GM18517 (cell line): ENCODE measurements at regions not wholly inside any gene's neighbourhood (a gene's known extent, or its start where the extent isn't known, plus 50 kb on each side); places are given as distances from the start of the nearest gene placed in this dataset.
"Not testable (repeated sequence)": the region's sequence is repeated elsewhere in the genome, so short reads cannot be mapped to it uniquely, and the experiment has no call there.

Experiments used
- ATAC-seq: cut with Tn5 transposase; IDR thresholded peaks from one replicate; pipeline ENCODE4 v1.9.1; 2021; ENCODE audit warnings: mild to moderate bottlenecking, moderate library complexity; ENCODE audit not compliant: unreplicated experiment

- no peak for ATAC-seq
Measured at GRCh38 chr11:45412051-45412471, 125.9 kb upstream of the SYT13 start.

GRCh38 chr11:45411228-45411946 is 125.2 kb upstream of the SYT13 start:
- ATAC-seq = no peak

GRCh38 chr11:45410391-45411227 is 124.5 kb upstream of the SYT13 start:
- no peak for ATAC-seq

- ATAC-seq = no peak
Measured at GRCh38 chr11:45409587-45409986, 123.4 kb upstream of the SYT13 start.

GRCh38 chr11:45407226-45407625 is 121.1 kb upstream of the SYT13 start:
- ATAC-seq = no peak

GRCh38 chr11:45405916-45406670 is 120.0 kb upstream of the SYT13 start:
- ATAC-seq = no peak

GRCh38 chr11:45403521-45403920 is 117.4 kb upstream of the SYT13 start:
- ATAC-seq = not testable (repeated sequence)

GRCh38 chr11:45402049-45402630 is 116.0 kb upstream of the SYT13 start:
- no peak for ATAC-seq

GRCh38 chr11:45400591-45400990 is 114.5 kb upstream of the SYT13 start:
- ATAC-seq = no peak

GRCh38 chr11:45399166-45399565 is 113.0 kb upstream of the SYT13 start:
- ATAC-seq = no peak

GRCh38 chr11:45398325-45398724 is 112.2 kb upstream of the SYT13 start:
- ATAC-seq = no peak

GRCh38 chr11:45396394-45396793 is 110.3 kb upstream of the SYT13 start:
- no peak for ATAC-seq

GRCh38 chr11:45395947-45396346 is 109.8 kb upstream of the SYT13 start:
- no peak for ATAC-seq

- ATAC-seq = no peak
Measured at GRCh38 chr11:45395421-45395820, 109.3 kb upstream of the SYT13 start.

GRCh38 chr11:45394294-45395085 is 108.3 kb upstream of the SYT13 start:
- no peak for ATAC-seq

- ATAC-seq = no peak
Measured at GRCh38 chr11:45393826-45394225, 107.7 kb upstream of the SYT13 start.

- ATAC-seq = no peak
Measured at GRCh38 chr11:45393334-45393733, 107.2 kb upstream of the SYT13 start.

- no peak for ATAC-seq
Measured at GRCh38 chr11:45392591-45393091, 106.5 kb upstream of the SYT13 start.

- no peak for ATAC-seq
Measured at GRCh38 chr11:45392154-45392553, 106.0 kb upstream of the SYT13 start.
